HepG2 (cell line): ENCODE measurements at regions not wholly inside any gene's neighbourhood (a gene's known extent, or its start where the extent isn't known, plus 50 kb on each side); places are given as distances from the start of the nearest gene placed in this dataset.

Experiments
- ATAC-seq: fragments of 200-7000 bp; cut with Tn5 transposase; 3 replicates; pipeline ENCODE4 v1.9.1; 2020; ENCODE audit warnings: mild to moderate bottlenecking, moderate library complexity
- BruUV-seq: library from RNA; stranded (reverse); fragments of 400-500 nt; replicated peaks from 2 replicates; lab custom pipeline; 2021; lab: Mats Ljungman, UMichigan
- CTCF ChIA-PET: fragments of 300-600 bp; formaldehyde crosslinking; extraction: SDS; loops from one replicate; lab custom pipeline; 2021; ENCODE audit warnings: low total read pairs, inconsistent platforms, low intra/inter-chr PET ratio; lab: Yijun Ruan, JAX
- POLR2A ChIA-PET: fragments of 350-600 bp; sonication (Branson Sonifier 250); formaldehyde crosslinking; loops from one replicate; lab custom pipeline; 2020; ENCODE audit warnings: antibody characterized with exemption, inconsistent platforms; lab: Yijun Ruan, JAX
- DNase-seq: peaks from one replicate; pipeline ENCODE4 v3.0.0-alpha.2; 2015; ENCODE audit warnings: low spot score
- FAIRE-seq: peaks from 3 replicates; lab custom pipeline; 2011; peaks lifted over from hg19 to GRCh38; lab: Jason Lieb, UNC
- H2AFZ ChIP-seq: one replicate; pipeline ENCODE4 v1.6.1; 2011; ENCODE audit warnings: low read length, inconsistent platforms
- H3K27ac ChIP-seq: fragments of 300-600 bp; 3 replicates; pipeline ENCODE4 v1.8.0; 2011; ENCODE audit warnings: mixed run types, mild to moderate bottlenecking, mixed read lengths, low read length, inconsistent platforms; ENCODE audit not compliant: insufficient read depth; ENCODE audit errors: extremely low read length
- H3K27me3 ChIP-seq, 2 experiments: fragments of 200-600 bp in 1 of 2; 2 replicates in 1 of 2; 3 replicates in 1 of 2; pipeline versions ENCODE4 v1.6.0 to v1.8.0; 2011; ENCODE audit warnings: low read length in 2 of 2, mild to moderate bottlenecking in 2 of 2, moderate library complexity in 2 of 2, inconsistent platforms in 1 of 2; ENCODE audit not compliant: insufficient read depth in 2 of 2, control insufficient read depth in 1 of 2
- H3K36me3 ChIP-seq, 2 experiments: fragments of 200-600 bp in 1 of 2; replicated peaks in 1 of 2; 2 replicates in 1 of 2; 3 replicates in 1 of 2; pipeline versions ENCODE4 v1.5.1 to v1.8.0; 2011; ENCODE audit warnings: low read length in 2 of 2, inconsistent platforms in 1 of 2; ENCODE audit not compliant: insufficient read depth in 2 of 2, control insufficient read depth in 1 of 2
- H3K4me1 ChIP-seq: 2 replicates; pipeline ENCODE4 v1.5.1; 2012; ENCODE audit warnings: low read length, inconsistent platforms; ENCODE audit not compliant: insufficient read depth
- H3K4me2 ChIP-seq: 2 replicates; pipeline ENCODE4 v1.6.0; 2011; ENCODE audit warnings: low read depth, low read length, inconsistent platforms
- H3K4me3 ChIP-seq, 3 experiments: fragments of 200-600 bp in 1 of 3; sonication (generic), shearing (Covaris generic) in 1 of 3; replicated peaks in 1 of 3; 2 replicates each; pipeline ENCODE4 v1.5.1; 2011 to 2016; ENCODE audit warnings: low read length in 3 of 3, inconsistent platforms in 2 of 3, low read depth in 2 of 3, mild to moderate bottlenecking in 2 of 3, control low read depth in 1 of 3, mixed read lengths in 1 of 3; ENCODE audit not compliant: insufficient read depth in 1 of 3
- H3K79me2 ChIP-seq: one replicate; pipeline ENCODE4 v1.6.1; 2011; ENCODE audit warnings: low read length, inconsistent platforms; ENCODE audit not compliant: insufficient read depth
- H3K9ac ChIP-seq: 2 replicates; pipeline ENCODE4 v1.6.0; 2011; ENCODE audit warnings: mild to moderate bottlenecking, low read depth, low read length, inconsistent platforms; ENCODE audit not compliant: insufficient read depth
- H3K9me3 ChIP-seq: 2 replicates; pipeline ENCODE4 v1.5.1; 2012; ENCODE audit warnings: mild to moderate bottlenecking, low read length
- H4K20me1 ChIP-seq: 2 replicates; pipeline ENCODE4 v1.6.0; 2011; ENCODE audit warnings: inconsistent platforms, mild to moderate bottlenecking, low read length, moderate library complexity; ENCODE audit not compliant: insufficient read depth
- WGBS: methylation state at CpG from one replicate; pipeline ENCODE4 v1.1.6; 2017; ENCODE audit warnings: low lambda C conversion rate; 5-methylcytosine and 5-hydroxymethylcytosine counted together
- in situ Hi-C: cut with HindIII; loops from 2 replicates; pipeline ENCODE4 v1.10.0; 2017; ENCODE audit warnings: low pct_unique_long_range_greater_than_20kb; ENCODE audit not compliant: extremely low pct_ligation_motif_present
- intact Hi-C: fragments of 100-400 bp; cut with micrococcal nuclease; formaldehyde crosslinking; loops from one replicate; pipeline ENCODE4 v1.10.0; 2022; ENCODE audit not compliant: unreplicated experiment
- TF ChIP-seq, protein P1 (sequence below): sonication (generic); formaldehyde crosslinking; IDR thresholded peaks from 2 replicates; pipeline ENCODE4 v1.4.0; 2020; ENCODE audit warnings: mild to moderate bottlenecking, missing genetic modification reagents

DNA sequence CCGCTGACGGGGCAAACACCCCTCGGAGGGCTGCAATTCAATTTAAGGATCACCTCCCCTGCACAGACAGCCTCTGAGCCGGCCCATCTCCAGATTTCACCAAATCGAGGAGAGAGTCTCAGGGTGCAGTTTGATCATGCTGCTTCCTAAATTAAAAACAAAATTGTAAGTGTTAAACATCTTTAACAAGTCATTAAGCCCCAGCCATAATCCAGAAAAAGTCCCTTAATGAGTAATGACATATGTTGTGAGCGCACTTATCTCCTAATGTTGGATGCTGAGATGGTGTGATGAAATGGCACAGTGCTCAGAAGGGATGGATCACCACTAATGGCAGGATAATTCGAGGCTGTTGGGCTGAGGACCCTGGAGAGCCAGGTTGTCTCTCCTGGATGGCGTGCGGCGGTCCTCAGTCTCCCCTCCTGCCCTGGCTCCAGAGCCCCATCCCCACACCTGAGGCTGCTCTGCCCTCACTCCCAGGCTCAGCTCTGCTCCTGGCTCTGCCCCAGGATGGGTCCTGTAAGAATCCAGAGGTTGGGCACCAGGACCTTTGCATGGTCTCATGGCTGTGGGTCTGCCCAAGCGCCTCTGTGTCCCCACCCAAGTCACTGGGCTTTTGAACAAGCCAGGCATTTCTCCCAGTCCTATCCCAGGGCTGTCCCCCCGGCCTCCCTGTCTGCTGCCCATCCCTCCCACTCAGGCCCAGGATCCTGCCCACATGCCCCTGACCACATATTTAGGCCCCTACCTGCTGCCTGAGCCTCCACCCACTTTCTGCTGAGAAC, 224.4 kb upstream of the POU3F1 start:
- no peaks in the 10 kb centered on the region for H4K20me1 ChIP-seq
- CTCF ChIA-PET, result no interaction called here
- H3K27ac ChIP-seq, result no peak overlapping the region
- H3K4me3 ChIP-seq, result no peak overlapping the region
- no peak for FAIRE-seq
- in situ Hi-C loops, result no loop called here
- no peak overlapping the region for H2AFZ ChIP-seq
- H3K27me3 ChIP-seq, result no peaks in the 10 kb centered on the region; a peak in 2 of 5 replicates
- no peaks in the 10 kb centered on the region for H3K79me2 ChIP-seq
- H3K4me2 ChIP-seq, result no peak overlapping the region
- H3K36me3 ChIP-seq, result no peaks in the 10 kb centered on the region
- TF ChIP-seq, protein P1, sequence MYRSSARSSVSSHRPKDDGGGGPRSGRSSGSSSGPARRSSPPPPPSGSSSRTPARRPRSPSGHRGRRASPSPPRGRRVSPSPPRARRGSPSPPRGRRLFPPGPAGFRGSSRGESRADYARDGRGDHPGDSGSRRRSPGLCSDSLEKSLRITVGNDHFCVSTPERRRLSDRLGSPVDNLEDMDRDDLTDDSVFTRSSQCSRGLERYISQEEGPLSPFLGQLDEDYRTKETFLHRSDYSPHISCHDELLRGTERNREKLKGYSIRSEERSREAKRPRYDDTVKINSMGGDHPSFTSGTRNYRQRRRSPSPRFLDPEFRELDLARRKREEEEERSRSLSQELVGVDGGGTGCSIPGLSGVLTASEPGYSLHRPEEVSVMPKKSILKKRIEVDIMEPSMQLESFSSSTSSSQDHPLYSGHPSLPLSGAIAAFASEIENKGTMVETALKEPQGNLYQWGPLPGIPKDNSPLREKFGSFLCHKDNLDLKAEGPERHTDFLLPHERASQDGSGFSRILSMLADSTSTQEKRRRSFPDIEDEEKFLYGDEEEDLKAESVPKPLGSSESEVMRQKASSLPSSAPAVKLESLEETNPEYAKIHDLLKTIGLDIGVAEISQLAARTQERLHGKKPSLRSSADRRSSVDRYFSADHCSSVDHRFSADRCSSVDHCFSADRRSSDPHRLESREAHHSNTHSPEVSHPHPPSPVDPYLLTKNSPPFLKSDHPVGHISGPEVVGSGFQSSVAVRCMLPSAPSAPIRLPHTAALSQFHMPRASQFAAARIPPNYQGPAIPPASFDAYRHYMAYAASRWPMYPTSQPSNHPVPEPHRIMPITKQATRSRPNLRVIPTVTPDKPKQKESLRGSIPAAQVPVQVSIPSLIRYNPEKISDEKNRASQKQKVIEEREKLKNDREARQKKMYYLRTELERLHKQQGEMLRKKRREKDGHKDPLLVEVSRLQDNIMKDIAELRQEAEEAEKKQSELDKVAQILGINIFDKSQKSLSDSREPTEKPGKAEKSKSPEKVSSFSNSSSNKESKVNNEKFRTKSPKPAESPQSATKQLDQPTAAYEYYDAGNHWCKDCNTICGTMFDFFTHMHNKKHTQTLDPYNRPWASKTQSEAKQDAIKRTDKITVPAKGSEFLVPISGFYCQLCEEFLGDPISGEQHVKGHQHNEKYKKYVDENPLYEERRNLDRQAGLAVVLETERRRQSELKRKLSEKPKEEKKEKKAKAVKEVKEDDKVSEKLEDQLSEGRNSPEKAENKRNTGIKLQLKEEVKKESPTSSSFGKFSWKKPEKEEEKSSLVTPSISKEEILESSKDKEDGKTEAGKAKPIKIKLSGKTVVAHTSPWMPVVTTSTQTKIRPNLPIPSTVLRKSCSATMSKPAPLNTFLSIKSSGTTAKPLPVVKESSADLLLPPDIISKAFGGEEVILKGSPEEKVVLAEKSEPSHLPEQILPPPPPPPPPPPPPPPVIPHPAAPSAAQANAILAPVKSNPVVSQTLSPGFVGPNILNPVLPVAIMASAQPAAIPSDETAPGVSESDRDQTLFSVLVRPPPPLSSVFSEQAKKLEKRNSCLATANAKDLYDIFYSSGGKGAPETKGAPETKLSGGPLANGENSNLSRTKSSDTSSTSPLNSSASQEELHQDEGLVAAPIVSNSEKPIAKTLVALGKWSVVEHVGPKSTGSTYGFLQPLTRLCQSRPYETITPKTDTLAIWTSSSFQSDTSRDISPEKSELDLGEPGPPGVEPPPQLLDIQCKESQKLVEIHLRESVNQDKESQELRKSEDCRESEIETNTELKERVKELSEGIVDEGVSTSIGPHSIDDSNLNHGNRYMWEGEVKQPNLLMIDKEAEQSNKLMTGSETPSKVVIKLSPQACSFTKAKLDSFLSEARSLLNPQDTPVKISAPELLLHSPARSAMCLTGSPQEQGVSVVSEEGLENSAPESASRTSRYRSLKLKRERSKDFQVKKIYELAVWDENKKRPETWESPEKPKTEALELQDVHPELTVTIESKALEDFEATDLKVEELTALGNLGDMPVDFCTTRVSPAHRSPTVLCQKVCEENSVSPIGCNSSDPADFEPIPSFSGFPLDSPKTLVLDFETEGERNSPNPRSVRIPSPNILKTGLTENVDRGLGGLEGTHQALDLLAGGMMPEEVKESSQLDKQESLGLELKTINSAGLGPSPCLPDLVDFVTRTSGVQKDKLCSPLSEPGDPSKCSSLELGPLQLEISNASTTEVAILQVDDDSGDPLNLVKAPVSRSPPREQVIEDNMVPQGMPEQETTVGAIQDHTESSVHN, result no peak
- ATAC-seq, result no peak
- intact Hi-C loops, result no loop called here
- 20% methylated on average over 6 of the region's 12 CpGs for WGBS
- POLR2A ChIA-PET, result no interaction called here
- no peak overlapping the region for H3K9ac ChIP-seq
- no peaks in the 10 kb centered on the region for H3K9me3 ChIP-seq
- BruUV-seq, result no TSS peak
- H3K4me1 ChIP-seq, result peaks cover 9% of the 10 kb centered on the region
- DNase-seq, result no peak
